Kidney epithelial cell (primary cell): ENCODE measurements at regions not wholly inside any gene's neighbourhood (a gene's known extent, or its start where the extent isn't known, plus 50 kb on each side); places are given as distances from the start of the nearest gene placed in this dataset.

Experiments
- DNase-seq: peaks from one replicate; pipeline ENCODE4 v3.0.0-alpha.2; 2010; ENCODE audit warnings: low read depth
- H3K27me3 ChIP-seq: 2 replicates; pipeline ENCODE4 v1.6.0; 2011; ENCODE audit warnings: low read length; ENCODE audit not compliant: control insufficient read depth, insufficient read depth
- H3K36me3 ChIP-seq: 2 replicates; pipeline ENCODE4 v1.5.1; 2011; ENCODE audit warnings: low read length; ENCODE audit not compliant: control insufficient read depth, insufficient read depth
- H3K4me3 ChIP-seq: 2 replicates; pipeline ENCODE4 v1.5.1; 2011; ENCODE audit warnings: low read depth, mild to moderate bottlenecking, control low read depth, low read length
- TF ChIP-seq, protein P1 (sequence below): IDR thresholded peaks from 2 replicates; pipeline ENCODE4 v1.5.1; 2011; ENCODE audit warnings: mild to moderate bottlenecking, moderate library complexity, low read length, control low read depth, inconsistent platforms; ENCODE audit not compliant: insufficient read depth, poor library complexity, severe bottlenecking

DNA sequence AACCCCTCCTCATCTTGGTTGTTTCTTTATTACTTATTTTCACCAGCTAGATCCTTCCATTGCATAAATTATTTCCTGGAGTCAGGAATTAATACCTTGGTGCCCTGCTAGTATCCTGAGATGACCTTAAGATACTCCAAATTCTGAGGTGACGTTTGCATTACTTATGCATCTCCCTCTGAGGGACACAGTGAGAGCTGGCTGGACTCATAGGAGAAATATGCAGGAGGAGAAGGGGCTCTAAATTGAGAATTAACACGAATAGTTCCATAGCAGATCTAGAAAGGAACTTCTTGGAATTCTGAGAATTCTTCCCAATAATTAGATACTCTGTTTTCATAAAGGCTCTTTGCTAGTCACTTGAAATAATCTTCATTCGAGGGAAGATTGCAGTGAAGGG is 310.6 kb upstream of the ZEB2 start:
- TF ChIP-seq, protein P1, sequence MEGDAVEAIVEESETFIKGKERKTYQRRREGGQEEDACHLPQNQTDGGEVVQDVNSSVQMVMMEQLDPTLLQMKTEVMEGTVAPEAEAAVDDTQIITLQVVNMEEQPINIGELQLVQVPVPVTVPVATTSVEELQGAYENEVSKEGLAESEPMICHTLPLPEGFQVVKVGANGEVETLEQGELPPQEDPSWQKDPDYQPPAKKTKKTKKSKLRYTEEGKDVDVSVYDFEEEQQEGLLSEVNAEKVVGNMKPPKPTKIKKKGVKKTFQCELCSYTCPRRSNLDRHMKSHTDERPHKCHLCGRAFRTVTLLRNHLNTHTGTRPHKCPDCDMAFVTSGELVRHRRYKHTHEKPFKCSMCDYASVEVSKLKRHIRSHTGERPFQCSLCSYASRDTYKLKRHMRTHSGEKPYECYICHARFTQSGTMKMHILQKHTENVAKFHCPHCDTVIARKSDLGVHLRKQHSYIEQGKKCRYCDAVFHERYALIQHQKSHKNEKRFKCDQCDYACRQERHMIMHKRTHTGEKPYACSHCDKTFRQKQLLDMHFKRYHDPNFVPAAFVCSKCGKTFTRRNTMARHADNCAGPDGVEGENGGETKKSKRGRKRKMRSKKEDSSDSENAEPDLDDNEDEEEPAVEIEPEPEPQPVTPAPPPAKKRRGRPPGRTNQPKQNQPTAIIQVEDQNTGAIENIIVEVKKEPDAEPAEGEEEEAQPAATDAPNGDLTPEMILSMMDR = no peak
- Histone ChIP-seq H3K4me3 (no peak overlapping the region), H3K27me3 (no peaks in the 10 kb centered on the region), H3K36me3 (no peaks in the 10 kb centered on the region)
- DNase-seq = no peak

DNA sequence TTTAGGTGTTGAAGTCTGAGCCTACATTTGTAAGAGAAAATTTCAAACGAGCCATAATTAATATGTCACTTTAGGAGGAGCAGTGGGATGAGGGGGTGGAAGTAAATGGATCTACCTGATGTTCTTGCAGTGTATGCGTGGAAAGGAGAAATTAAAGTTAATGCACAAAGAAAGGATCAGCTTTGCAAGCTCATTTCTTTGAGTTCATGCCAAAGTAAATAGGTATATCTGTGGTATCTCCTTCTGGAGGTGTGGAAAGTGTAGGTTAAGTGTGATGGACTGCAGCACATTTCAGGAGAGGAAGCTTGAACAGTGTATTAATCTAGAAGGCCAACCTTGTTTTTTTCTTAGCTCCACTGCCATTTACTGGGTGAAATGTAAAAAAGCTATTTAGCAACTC is 307.5 kb upstream of the ZEB2 start:
- no peaks in the 10 kb centered on the region for H3K27me3 ChIP-seq
- no peak for DNase-seq
- TF ChIP-seq, protein P1 = no peak
- no peaks in the 10 kb centered on the region for H3K36me3 ChIP-seq
- H3K4me3 ChIP-seq = no peak overlapping the region

DNA sequence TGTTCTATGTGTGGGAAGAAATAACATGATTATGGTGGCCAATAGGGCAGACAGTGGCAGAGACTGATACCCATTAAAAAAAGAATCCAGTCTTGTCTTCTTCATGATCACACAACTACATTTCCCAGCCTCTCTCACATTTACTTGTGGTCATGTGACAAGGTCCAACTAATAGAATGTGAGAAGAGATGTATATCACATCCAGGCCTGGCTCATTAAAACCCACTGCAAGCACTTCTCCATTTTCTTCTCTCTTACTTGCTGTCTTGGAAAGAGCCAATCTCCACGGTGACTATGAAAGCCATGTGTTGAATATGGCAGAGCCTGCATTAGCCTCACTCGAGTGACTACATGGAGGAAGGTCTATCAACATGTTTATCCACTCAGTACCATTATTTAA is 306.2 kb upstream of the ZEB2 start:
- no peak for DNase-seq
- Histone ChIP-seq H3K4me3 (no peak overlapping the region), H3K36me3 (no peaks in the 10 kb centered on the region), H3K27me3 (no peaks in the 10 kb centered on the region)
- TF ChIP-seq, protein P1 = no peak

DNA sequence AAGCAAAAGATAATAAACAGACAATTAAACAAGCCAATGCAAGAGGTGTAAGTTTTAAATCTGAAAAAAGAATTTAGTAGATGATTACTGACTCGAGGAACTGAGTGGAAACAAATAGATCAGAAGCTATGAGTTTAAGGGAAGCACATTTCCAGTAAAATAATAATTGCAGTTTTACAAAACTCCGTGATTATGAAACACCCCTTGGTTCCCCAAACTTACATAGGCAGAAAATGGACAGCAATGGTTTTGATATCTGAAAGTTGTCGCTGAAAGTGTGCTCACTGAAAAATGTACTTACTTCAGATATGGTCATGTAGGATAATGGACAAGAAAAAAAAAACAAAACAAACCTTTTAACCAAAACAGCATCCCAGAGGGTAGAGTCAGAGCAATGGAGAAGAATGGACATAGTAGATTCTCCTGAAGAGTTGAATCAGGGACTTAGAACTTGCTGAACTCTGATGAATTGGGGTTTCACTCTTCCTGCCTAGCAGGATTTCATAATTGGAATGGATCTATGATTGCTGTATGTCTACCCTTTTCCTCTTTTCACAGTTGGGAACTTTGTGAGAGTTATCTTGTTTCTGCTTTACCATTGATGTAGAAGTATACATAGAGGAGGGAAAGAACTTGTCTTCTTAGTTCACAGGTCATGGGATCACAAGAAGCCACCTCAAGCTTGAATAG is 305.6 kb upstream of the ZEB2 start:
- DNase-seq = no peak
- Histone ChIP-seq H3K4me3 (no peak overlapping the region), H3K27me3 (no peaks in the 10 kb centered on the region), H3K36me3 (no peaks in the 10 kb centered on the region)
- TF ChIP-seq, protein P1 = no peak

DNA sequence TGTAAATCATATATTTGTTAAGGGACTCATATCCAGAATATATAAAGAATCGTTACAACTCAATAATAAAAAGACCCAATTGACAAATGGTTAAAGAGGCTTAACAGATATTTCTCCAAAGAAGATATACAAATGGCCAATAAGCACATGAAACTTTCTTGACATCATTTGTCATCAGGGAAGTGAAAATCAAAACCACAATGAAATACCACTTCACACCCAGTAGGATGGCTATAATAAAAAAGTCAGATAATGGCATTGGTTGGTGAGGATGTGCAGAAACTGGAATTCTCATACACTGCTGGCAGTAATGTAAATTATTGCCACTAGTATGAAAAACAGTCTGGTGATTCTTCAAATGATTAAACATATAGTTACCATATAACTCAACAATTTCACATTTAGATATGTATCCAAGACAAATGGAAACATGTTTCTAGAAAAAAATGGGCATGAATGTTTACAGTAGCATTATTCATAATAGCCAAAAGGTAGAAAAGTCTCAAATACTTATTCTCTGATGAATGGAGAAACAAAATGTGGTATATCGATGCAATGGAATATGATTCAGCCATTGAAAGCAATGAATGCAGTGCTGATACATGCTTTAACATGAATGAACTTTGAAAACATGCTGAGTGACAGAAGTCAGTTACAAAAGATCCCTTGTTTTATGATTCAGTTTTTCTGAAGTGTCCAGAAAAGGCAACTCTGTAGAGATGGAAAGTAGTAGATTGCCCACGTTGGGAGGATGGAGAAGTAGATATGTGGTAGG is 304.6 kb upstream of the ZEB2 start:
- TF ChIP-seq, protein P1 = no peak
- H3K27me3 ChIP-seq = no peaks in the 10 kb centered on the region
- DNase-seq = no peak
- no peaks in the 10 kb centered on the region for H3K36me3 ChIP-seq
- H3K4me3 ChIP-seq = no peak overlapping the region

DNA sequence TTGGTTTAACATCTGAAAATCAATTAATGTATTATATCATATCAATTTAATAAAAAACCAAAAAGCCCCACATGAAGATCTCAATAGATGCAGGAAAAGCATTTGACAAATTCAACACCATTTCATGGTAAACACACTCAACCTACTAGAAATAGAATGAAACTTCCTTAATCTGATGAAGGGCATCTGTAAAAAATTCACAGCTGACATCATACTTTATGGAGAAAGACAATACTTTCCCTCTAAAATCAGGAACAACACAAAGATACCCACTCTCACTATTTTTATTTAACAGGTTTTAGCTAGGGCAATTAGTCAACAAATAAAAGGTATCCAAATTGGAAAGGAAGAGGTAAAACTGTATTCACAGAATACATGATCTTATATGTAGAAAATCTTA is 303.0 kb upstream of the ZEB2 start:
- TF ChIP-seq, protein P1 = no peak
- no peaks in the 10 kb centered on the region for H3K36me3 ChIP-seq
- no peaks in the 10 kb centered on the region for H3K27me3 ChIP-seq
- H3K4me3 ChIP-seq = no peak overlapping the region
- no peak for DNase-seq
